ENCODE measurements at regions not wholly inside any gene's neighbourhood (a gene's known extent, or its start where the extent isn't known, plus 50 kb on each side); places are given as distances from the start of the nearest gene placed in this dataset.

DNA sequence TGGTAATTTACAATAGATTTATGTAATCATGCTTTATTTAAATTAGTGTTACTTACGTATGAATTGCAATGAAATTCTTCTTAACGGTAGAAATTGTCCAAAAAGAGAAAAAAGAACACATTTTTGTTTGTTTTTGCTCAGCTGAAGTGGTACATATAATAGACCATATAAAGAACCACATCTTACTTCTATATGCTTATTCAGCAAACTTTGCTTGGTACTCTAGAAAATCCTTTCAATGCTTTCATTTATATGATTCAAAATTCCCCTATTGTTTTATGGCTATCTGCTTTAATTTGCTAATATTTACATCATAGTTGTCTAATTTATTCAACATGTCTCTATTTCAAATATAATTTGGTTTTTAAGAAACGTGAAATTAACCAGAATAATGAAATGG, 903.2 kb downstream of the ANKRD7 start:
- TF ChIP-seq, protein P1, sequence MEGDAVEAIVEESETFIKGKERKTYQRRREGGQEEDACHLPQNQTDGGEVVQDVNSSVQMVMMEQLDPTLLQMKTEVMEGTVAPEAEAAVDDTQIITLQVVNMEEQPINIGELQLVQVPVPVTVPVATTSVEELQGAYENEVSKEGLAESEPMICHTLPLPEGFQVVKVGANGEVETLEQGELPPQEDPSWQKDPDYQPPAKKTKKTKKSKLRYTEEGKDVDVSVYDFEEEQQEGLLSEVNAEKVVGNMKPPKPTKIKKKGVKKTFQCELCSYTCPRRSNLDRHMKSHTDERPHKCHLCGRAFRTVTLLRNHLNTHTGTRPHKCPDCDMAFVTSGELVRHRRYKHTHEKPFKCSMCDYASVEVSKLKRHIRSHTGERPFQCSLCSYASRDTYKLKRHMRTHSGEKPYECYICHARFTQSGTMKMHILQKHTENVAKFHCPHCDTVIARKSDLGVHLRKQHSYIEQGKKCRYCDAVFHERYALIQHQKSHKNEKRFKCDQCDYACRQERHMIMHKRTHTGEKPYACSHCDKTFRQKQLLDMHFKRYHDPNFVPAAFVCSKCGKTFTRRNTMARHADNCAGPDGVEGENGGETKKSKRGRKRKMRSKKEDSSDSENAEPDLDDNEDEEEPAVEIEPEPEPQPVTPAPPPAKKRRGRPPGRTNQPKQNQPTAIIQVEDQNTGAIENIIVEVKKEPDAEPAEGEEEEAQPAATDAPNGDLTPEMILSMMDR (IDR thresholded peaks at IDR 0.05): no peak
- TF ChIP-seq POLR2A (IDR thresholded peaks at IDR 0.05): no peak

Measured in breast epithelium (tissue), 3 donors.